ENCODE measurements at regions not wholly inside any gene's neighbourhood (a gene's known extent, or its start where the extent isn't known, plus 50 kb on each side); places are given as distances from the start of the nearest gene placed in this dataset.

GRCh38 chr2:33859176-33859575 lies 260.1 kb upstream of the FAM98A start:
- TF ChIP-seq RBAK (tag by site-specific recombination; IDR thresholded peaks at IDR 0.05) (no peak), ZNF280D (tag by site-specific recombination; IDR thresholded peaks at IDR 0.05) (no peak), ZNF549 (tag by site-specific recombination; IDR thresholded peaks at IDR 0.05) (no peak)

All from HEK293 (cell line).